GM23248 (cell line): ENCODE measurements at regions not wholly inside any gene's neighbourhood (a gene's known extent, or its start where the extent isn't known, plus 50 kb on each side); places are given as distances from the start of the nearest gene placed in this dataset.

ENCODE experiments used
- EZH2 ChIP-seq: fragments of 200-600 bp; sonication (generic); IDR thresholded peaks from 2 replicates; pipeline ENCODE4 v1.6.1; 2018; ENCODE audit warnings: antibody characterized with exemption, mild to moderate bottlenecking; ENCODE audit not compliant: insufficient read depth, poor library complexity, severe bottlenecking
- EZH2phosphoT487 ChIP-seq: fragments of 200-600 bp; sonication (generic); IDR thresholded peaks from 2 replicates; pipeline ENCODE4 v1.6.1; 2018; ENCODE audit warnings: antibody characterized with exemption, moderate library complexity, mild to moderate bottlenecking, low read depth; ENCODE audit not compliant: insufficient read depth

DNA sequence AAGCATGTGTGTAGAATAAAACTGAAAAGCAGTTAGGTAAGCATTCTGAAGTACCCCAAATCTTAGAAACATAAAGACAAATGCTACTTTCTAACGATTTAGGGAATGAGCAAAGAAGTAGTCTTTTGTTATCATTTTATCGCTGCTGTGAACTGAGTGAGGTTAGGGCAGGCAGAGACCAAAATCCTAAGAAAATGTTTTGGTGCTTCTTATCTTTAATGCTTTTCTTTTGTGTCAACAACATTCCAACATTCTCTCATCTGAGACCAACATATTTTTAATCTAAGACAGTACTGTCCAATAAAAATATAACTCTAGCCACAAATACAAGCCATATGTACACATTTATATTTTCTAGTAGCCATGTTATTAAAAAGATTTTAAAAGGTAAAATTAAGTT, 789.4 kb upstream of the PIK3C3 start:
- TF ChIP-seq EZH2, result no peak
- TF ChIP-seq EZH2phosphoT487, result no peak
